Dermis microvascular lymphatic vessel endothelial cell (primary cell): ENCODE measurements at regions not wholly inside any gene's neighbourhood (a gene's known extent, or its start where the extent isn't known, plus 50 kb on each side); places are given as distances from the start of the nearest gene placed in this dataset.

Experiments used
- DNase-seq, 2 donors: peaks; one replicate each; pipeline versions ENCODE4 v3.0.0 to v3.0.0-alpha.2; 2010; ENCODE audit warnings: low read depth in 2 of 2

DNA sequence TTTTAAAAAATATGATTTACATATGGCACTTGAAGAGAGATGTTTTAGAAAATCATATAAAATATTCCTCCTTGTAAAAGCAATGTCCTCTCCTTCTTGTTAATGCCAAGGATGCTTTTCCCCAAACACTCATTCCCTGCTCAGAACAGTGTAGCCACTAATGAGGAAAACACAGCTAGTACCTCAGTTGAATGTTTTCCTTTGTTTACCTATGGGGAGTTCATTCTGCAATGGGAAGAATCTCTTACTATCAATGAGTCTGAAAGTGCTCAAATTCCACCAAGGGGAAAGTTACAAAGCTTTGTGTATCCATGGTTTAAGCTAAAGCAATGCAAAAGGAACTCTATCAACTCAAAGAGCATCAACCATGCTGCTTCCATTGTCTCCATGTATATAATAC, 221.9 kb upstream of the ADGRL2 start:
- DNase-seq, result no peak

DNA sequence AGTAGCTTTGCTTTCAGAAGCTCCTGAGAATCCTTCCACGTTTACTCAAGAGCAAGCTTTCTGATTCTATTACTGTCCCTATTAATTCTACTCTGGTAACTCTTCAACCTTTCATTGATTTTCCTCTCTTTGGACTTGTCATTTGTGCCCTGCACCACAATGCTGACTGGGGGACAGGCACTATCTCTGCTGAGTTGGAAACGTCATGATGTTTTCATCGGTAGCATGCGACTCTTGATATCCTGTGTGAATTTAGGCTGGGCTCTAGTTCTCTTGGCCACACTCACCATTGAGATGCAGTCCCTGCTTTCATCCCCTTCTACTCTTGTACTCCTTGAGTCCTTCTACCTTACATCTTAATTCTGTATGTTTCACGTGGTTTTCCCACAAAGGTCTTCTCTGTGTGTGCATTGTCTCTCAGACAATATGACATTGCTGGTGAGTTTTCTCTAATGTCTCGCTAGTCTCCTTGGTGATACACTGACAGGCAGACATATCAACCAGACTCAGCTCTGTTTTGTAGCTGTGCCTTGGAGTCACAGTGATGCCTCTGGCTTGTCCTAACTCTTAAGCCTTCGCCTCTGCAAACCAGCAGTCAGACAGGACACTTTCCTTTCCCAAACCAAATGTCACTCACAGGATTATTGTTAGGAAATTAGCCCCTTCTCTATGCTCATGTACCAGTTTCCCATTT, 223.6 kb upstream of the ADGRL2 start:
- no peak for DNase-seq

DNA sequence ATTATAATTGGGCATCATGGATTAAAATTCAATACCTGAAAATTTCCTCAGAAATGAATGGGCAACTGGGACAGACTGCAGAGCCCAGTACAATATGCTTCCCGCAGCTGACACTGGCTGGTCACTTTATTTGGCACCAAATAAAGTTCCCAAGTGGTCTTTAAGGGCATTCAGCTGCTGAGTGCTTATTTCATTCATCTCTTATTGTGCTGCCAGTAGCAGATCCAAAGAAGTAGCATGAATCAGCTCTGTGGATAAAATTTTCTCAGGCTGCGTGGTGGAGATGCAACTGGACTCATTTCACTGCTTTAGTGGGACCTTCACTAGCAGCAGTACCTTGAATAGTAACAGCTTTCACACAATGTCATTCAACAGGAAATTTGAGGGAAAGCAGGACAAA, 226.3 kb upstream of the ADGRL2 start:
- peak in 1 of 2 donors; percentile 11 for DNase-seq

DNA sequence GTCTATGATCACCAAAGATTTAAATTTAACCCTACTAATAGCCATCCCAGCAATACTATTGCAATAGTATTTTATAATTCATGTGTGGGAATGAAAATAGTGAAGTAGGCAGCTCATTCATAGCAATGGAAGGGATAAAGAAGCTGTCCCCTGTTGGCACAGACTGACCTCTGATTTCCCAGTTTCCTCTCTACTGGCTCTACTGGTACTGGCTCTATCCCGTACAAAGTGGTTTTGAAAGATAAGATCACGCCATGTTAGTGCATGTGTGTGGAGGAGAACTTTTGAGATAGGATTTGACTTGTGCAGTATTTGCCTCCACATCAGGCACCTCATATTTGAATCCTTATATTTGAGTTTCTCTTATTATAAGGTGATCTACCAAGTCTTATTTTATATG, 227.3 kb upstream of the ADGRL2 start:
- DNase-seq, result no peak

DNA sequence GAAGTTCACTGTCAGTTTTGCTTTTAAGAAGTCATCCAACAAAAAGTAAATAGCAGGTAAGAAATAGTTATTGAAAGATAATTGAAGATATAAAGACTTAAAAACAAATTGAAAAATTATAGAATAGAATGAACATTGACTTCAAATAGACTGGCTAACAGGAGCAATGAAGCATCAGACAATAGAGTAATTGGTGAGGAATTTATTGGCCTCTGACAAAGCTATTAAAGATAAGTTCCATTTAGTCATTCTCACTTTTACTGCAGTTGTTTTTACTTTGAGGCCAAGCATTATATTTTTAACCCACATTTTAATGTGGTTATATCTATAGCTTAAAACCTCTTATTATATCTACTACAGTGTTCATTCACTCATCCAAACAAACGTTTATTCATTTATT, 228.8 kb upstream of the ADGRL2 start:
- no peak for DNase-seq

DNA sequence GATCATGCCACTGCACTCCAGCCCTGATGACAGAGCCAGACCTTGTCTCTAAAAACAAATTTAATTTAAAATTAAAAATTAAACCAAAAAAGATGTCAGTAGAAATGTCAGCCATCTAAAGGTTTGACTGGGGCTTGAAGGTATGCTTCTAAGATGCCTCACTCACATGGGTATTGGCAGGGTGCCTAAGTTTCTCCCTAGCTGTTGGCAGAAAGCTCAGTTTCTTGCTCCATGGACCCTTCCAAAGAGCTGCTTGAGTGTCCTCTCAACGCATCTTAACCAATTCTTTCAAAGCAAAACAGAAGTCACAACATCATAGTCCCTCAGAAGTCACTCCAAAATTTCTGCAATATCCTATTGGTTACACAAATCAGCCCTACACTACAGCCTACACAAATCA, 231.0 kb upstream of the ADGRL2 start:
- no peak for DNase-seq

DNA sequence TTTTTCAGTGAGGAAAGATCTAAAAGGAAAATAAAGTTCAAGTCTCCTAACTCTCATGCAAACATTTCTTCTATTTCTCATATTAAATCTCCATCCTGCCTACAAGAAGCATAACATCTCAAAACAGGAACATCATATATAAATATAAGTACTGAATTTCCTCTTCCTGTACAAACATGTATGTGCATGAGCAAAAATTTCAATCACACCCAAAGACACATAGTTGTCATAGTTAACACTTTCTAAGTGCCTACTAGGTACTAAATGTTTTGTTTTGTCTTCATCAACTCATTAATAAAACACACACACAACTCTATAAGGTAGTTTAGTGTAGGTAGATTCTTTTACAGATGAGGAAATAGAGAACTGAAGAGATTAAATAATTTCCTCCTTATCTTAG, 237.1 kb upstream of the ADGRL2 start:
- no peak for DNase-seq

DNA sequence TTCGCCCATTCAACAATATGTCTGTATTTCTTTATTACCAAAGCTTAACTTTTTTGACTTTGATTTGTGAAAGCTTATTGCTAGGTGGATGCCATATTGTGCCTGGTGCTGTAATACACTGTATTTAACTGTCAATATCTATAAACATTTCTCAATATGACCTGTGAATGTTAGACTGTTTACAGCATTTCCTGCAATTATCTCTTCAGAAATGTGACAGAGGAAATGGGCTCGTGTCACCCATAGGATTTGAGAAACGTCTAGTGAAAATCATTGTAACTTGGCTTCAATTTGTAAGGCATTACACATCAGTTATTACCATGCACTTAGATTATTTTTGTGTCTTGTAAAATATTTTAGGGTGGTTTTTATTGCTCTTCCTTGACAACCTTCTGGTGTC, 237.8 kb upstream of the ADGRL2 start:
- no peak for DNase-seq

DNA sequence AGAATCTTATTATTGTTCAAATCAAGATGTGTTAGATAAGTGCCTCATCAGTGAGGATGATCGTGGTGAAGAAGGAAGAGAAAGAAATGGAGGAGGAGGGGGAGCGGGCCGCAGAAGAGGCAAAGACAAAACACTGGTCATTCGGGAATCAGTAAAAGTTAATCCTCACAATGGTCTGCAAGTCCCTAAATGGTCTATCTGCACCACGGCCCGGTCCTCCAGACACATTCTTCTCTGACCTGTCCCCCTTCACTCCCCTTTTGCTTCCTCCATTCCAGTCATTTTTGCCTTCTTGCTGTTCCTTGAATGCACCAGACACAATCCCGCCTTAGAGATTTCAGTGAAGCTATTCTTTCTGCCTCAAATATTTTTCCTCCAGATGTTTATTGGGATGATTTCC, 240.1 kb upstream of the ADGRL2 start:
- DNase-seq, result no peak

DNA sequence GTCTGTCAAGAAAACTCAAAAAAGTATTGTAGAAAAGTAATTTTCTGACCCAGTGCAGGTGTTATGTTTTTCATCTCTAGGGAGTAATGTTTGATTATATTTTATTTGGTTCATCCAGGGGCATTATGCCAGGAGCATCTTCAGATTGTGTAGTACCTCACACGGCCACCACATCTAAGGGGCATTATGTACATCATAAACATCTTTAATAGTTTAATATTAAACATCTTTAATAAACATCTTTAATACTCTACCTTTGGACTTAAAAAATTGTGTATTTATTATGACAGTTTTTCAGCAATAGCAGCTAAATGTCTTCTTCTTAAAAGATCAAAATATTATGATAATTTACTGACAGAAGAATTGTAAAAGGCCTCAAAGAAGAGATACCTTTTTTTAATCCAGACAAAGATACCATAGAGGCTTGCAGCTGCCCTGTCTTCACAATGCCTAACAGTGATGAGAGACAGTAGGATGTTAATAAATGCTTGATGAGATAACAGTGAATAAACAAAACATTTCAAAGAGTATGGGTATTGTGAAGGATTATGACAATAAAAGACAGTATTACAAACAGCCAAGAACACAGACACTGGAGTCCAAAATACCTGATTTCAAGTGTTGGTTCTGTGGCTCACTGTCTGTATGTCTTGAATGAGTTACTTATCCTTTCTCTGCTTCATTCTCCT, 240.9 kb upstream of the ADGRL2 start:
- DNase-seq, result peak in 1 of 2 donors; percentile 12

DNA sequence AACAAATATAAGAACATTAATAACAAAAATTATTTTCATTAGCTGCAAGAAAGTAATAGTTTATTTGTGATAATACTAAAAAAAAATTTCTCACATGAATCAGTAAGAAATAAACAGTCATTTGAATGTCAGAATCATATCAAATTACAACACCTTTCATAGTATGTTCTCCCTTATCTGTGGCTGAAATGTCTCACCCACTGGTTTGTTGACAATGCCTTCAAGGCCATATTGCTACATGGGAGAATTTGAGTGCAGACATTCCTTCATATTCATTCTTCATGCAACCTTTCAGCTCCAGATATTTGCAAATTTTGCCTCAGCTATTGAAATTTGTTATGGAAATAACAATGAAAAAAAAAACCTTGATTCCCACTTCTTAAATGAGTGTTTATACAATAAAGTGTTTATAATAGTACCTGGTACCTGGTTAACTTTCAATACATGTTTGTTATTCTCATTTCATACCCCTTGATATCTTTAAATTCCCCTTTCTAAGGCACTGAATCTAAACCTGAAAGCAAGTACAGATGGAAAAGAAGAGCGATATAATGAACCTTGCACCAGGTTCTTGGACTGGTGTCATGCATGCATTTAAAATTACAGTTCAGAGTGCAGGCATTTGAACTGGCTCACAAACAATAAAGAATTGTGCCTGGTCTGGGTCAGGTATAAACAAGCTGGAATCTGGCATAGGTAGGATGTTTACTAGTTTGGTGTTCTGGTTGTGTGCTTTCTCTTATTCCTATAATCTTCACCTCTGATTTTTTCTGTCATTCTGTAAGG, 242.2 kb upstream of the ADGRL2 start:
- DNase-seq, result no peak

DNA sequence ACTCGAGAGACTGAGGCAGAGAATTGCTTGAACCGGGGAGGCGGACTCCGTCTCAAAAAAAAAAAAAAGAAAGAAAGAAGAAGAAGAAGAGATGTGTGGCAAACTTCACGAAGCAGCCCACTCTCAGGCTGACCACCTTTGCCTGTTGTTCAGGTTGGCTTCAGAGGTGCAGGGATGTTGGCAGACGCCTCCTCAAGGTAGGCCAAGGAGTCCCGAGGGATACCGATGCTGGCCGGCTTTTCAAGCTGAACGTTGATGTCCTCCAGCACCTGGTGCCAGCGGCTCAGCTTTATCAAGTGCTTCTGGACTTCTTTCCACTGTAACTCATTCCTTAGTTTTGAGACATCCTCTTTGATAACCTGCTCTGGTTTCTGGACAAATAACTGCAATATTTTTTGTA, 243.8 kb upstream of the ADGRL2 start:
- DNase-seq, result no peak

DNA sequence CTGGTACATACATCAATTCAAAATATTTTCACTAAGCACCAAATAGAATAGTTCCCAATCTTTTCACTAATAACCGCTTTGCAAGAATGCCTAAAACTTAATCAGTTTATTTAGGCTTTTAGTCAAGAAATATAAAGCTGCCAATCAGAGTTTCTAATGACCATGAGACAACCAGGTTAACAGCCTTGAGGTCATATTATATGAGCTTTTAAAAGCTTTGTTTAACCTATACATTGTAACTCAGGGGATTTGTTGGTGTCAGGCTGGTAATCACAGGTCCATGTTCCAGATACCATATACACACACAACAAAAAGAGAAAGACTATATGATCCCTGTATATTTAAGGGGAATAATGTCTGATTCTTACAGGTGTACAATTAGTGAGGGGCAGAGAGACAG, 246.2 kb upstream of the ADGRL2 start:
- DNase-seq, result no peak

DNA sequence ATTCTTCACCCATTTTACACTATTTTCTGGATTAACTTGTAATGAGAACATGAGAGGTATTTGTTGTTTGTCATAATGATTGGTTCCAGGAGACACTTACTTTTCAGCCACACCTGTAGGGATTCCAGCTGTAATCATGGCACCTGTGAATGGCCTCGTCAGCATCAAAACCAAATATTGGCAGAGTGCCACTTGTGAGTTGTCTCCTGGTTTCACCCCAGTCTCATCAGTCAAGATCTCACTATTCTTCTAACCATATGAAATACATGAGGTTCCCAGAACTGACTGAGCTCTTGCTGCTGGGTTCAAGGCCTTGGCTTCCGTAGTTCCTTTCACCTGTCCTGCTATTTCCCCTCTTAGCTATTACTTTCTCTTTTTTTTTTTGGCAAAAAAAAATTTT, 246.6 kb upstream of the ADGRL2 start:
- DNase-seq, result no peak

DNA sequence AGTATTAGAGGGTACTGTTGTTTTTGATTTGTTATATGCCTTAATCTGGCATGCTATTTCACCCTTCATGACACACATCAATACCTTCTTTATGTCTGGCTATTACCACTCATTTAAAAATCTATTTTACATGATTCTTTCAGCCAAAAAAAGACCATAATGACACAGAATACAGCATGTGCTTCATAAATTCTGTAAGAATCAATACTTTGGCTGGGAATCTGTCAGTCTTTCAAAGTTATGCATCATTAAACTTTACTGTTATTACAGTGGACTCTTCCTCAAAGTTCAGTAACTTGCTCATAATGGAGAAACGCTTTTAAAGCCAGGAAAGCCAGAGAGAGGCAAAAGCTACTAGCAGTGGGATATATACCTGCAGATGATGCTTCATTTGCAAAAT, 247.2 kb upstream of the ADGRL2 start:
- no peak for DNase-seq

DNA sequence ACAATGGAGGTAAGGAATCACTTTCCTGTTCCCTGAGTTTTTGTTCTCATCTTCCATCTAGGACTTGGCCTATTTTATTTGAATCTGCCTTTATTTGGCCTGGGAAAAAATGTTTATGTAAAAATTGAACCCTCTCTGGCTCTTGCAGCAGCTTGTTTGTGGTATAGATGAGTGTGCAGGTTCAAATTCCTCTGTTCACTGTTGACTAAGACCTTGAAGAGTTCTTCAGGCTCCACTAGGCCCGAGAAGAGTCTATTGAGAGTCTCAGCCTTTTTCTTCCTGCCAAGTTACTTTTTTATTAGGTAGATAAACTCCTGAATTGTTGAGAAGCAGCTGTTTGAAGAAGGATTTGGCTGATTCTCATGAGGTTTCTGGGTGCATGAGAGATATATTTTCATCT, 248.8 kb upstream of the ADGRL2 start:
- DNase-seq, result no peak

DNA sequence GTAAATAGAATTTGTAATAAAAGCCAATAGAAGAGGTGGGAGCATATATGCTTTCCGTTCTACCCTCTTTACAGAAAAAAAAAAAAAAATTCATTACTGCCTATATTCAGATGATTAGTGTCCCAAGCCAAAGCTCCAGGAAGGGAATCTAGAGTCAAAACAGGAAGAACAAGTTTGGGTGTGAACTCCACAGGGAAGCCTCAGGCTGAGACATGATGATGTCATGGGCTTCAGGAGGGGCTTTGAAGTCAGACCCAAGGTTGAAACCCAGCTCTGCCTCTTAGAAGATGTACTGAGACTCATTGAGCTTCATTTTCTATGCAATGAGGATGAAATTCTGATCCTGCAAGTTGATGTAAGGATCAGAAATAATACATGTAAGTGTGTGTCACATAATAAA, 250.0 kb upstream of the ADGRL2 start:
- DNase-seq, result peak in 1 of 2 donors; percentile 26

DNA sequence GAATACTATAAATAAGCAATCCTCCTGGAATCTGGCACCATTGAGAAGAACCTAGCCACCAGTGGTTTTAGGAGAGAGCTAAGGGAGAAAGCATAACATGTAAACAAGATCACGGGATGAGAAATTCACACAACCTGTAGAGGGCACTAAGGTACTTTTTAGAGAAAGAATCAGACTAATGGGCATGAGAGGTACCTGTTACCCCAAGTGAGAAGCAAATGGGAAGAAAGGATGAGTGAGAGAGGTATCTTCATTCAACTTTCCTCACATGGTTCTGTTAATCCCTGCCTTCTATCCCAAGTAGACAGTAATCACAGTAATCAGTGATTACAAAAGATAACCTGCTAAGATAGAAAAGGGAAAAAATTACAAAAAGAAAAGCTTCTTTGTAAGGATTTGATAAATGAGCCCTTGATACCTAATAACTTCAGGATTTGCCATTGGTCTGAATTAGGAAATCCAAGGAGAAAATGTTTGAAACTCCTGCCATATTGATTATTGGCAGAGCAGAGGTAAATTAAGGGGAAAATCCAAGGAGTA, 251.1 kb upstream of the ADGRL2 start:
- peak; percentile 41 to 65 for DNase-seq

DNA sequence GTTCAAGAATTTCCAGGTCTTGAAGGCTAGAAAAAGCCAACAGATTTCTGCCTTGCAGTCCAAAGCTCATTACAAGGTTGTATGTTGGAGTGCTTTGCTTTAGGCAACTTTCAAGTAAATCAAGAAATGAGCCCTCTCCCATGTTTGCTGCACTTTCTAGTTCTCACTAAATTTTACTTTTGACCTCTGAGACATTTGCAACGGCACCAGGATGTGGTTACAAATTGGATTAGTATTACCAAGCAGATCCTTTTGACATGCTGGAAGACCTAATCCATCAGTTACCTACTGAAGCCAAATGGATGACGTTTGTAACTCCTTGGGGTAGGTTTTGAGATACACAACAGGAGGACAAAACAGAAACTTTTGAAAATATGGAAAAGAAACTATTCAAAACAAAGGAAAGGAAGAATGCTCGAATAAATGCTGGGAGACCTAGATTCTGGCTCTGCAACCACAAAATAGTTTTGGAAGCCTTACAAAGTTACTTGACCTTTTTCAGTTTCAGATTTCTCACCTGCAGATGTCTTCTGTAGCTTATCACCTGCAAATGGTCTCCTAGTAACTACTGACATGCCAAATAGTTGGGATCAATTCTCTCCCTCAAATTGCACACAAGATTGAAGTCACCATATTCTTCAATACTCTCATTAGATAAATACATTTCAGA, 251.7 kb upstream of the ADGRL2 start:
- DNase-seq, result no peak

DNA sequence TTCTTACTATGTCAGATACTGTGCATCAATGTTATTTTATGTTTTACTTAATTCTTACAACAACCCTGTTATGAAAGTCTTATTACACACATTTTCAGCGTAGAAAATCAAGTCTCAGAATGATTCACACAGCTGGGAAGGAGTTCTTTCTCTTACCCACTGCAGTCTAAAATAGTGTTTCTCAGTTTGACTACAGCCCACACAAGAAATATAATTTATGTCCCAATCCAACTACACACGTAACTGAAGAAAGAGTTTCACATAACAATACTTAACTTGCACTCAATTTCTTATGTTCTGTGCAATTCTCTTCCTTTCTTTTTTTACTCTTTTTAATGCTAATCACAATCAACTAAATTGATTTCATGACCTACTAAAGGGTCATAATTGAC, 252.8 kb upstream of the ADGRL2 start:
- DNase-seq, result no peak

DNA sequence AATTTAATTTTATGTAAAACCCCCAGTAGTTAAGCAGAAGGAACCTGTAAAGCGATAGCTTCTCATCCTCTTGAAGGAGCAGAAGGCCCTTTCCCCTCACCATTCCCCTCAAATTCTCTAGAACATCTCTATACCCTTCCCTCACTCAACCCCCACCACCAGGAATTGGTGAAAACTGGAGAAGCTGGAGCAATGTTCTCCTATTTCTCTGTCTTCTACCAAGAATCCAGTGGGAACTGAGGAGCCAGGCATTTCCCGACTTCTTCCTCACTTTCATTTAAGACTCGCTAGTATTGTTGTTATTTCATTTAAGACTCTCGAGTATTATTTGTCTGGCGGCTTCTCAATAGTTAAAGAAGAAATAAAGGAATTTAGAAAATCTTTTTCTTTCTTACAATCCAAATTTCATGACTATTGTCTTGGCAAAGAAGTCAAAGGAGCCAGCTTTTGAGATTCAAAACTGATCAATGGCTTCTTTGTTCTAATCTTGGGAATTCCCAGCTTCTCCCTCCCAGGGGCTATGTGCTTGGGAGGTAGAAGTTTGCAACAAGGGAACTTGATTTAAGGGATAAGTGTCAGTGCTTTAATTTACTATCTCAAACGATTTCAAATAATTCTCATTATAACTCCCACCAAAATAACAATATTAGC, 253.3 kb upstream of the ADGRL2 start:
- DNase-seq, result no peak
